Loucy (cell line): ENCODE measurements at regions not wholly inside any gene's neighbourhood (a gene's known extent, or its start where the extent isn't known, plus 50 kb on each side); places are given as distances from the start of the nearest gene placed in this dataset.

ENCODE experiments used
- H2AFZ ChIP-seq: fragments of 200-600 bp; sonication (generic); 2 replicates; pipeline ENCODE4 v1.6.0; 2016; ENCODE audit warnings: antibody characterized with exemption, mild to moderate bottlenecking, low read length, moderate library complexity
- H3F3A ChIP-seq: fragments of 200-600 bp; 2 replicates; pipeline ENCODE4 v1.6.0; 2016; ENCODE audit warnings: antibody characterized with exemption, low read depth, mild to moderate bottlenecking
- H3K27me3 ChIP-seq: fragments of 200-600 bp; sonication (generic); 2 replicates; pipeline ENCODE4 v1.6.1; 2014; ENCODE audit warnings: low read length, mild to moderate bottlenecking; ENCODE audit not compliant: insufficient read depth, poor library complexity, severe bottlenecking
- H3K36me3 ChIP-seq: fragments of 200-600 bp; sonication (generic); 2 replicates; pipeline ENCODE4 v1.6.1; 2016; ENCODE audit warnings: low read length; ENCODE audit not compliant: insufficient read depth
- H3K4me1 ChIP-seq: fragments of 200-600 bp; sonication (generic); 2 replicates; pipeline ENCODE4 v1.5.1; 2014; ENCODE audit warnings: low read length, mild to moderate bottlenecking; ENCODE audit not compliant: insufficient read depth, poor library complexity, severe bottlenecking
- H3K4me2 ChIP-seq: fragments of 200-600 bp; sonication (generic); 2 replicates; pipeline ENCODE4 v1.6.0; 2014; ENCODE audit warnings: antibody characterized with exemption, low read length, low read depth, mild to moderate bottlenecking; ENCODE audit not compliant: poor library complexity, severe bottlenecking
- H3K4me3 ChIP-seq: fragments of 200-600 bp; sonication (generic); 2 replicates; pipeline ENCODE4 v1.5.1; 2014; ENCODE audit warnings: low read length, mild to moderate bottlenecking, mixed read lengths; ENCODE audit not compliant: poor library complexity, severe bottlenecking
- H3K79me2 ChIP-seq: fragments of 200-600 bp; sonication (generic); 2 replicates; pipeline ENCODE4 v1.6.1; 2014; ENCODE audit warnings: low read length; ENCODE audit not compliant: insufficient read depth
- H3K9ac ChIP-seq: fragments of 200-600 bp; sonication (generic); 2 replicates; pipeline ENCODE4 v1.6.0; 2014; ENCODE audit warnings: mild to moderate bottlenecking, low read depth, low read length, moderate library complexity; ENCODE audit not compliant: poor library complexity, severe bottlenecking
- H3K9me2 ChIP-seq: fragments of 200-600 bp; sonication (generic); replicated peaks from 2 replicates; pipeline ENCODE4 v1.6.1; 2016; ENCODE audit warnings: low read depth, low read length, mixed read lengths
- H3K9me3 ChIP-seq: fragments of 200-600 bp; sonication (generic); 2 replicates; pipeline ENCODE4 v1.6.1; 2014; ENCODE audit warnings: mild to moderate bottlenecking, antibody characterized with exemption, low read length, low read depth; ENCODE audit not compliant: insufficient read depth
- H4K20me1 ChIP-seq: fragments of 200-600 bp; sonication (generic); 2 replicates; pipeline ENCODE4 v1.6.0; 2014; ENCODE audit warnings: antibody characterized with exemption, low read length, mild to moderate bottlenecking; ENCODE audit not compliant: insufficient read depth, poor library complexity, severe bottlenecking
- EZH2phosphoT487 ChIP-seq: fragments of 200-600 bp; IDR thresholded peaks from 2 replicates; pipeline ENCODE4 v1.6.1; 2018; ENCODE audit warnings: antibody characterized with exemption, mild to moderate bottlenecking, moderate library complexity, borderline replicate concordance
- TF ChIP-seq, protein P1 (sequence below): fragments of 200-600 bp; sonication (generic); conservative IDR thresholded peaks from 2 replicates; pipeline ENCODE4 v1.5.1; 2014; ENCODE audit warnings: mild to moderate bottlenecking, antibody characterized with exemption, low read length

DNA sequence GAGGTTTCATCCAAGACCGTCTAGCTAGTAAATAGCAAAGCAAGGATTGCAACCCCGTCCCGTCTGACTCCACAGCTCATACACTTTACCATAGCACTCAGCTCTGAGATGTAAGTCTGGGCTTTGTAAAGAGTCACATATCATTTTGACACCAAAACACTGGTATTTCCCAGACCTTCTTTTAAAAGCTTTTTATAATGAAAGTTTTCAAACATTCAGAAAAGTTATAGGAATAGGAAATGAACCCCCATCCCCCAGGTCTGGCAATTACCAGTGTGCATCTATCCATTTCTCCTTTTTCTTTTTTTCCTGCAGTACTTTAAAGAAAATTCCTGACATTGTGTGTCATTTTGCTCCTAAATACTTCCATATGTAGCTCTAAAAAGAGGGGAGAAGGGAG, 183.6 kb upstream of the CCND2 start:
- H3K9me2 ChIP-seq, result no peaks in the 10 kb centered on the region
- no peaks in the 10 kb centered on the region for H3K4me1 ChIP-seq
- no peak overlapping the region for H3K4me3 ChIP-seq
- no peaks in the 10 kb centered on the region for H3K9me3 ChIP-seq
- H2AFZ ChIP-seq, result no peak overlapping the region
- no peak overlapping the region for H3K4me2 ChIP-seq
- no peaks in the 10 kb centered on the region for H3K79me2 ChIP-seq
- no peaks in the 10 kb centered on the region for H3F3A ChIP-seq
- no peaks in the 10 kb centered on the region for H3K36me3 ChIP-seq
- no peaks in the 10 kb centered on the region for H3K27me3 ChIP-seq
- H3K9ac ChIP-seq, result no peak overlapping the region
- TF ChIP-seq, protein P1, sequence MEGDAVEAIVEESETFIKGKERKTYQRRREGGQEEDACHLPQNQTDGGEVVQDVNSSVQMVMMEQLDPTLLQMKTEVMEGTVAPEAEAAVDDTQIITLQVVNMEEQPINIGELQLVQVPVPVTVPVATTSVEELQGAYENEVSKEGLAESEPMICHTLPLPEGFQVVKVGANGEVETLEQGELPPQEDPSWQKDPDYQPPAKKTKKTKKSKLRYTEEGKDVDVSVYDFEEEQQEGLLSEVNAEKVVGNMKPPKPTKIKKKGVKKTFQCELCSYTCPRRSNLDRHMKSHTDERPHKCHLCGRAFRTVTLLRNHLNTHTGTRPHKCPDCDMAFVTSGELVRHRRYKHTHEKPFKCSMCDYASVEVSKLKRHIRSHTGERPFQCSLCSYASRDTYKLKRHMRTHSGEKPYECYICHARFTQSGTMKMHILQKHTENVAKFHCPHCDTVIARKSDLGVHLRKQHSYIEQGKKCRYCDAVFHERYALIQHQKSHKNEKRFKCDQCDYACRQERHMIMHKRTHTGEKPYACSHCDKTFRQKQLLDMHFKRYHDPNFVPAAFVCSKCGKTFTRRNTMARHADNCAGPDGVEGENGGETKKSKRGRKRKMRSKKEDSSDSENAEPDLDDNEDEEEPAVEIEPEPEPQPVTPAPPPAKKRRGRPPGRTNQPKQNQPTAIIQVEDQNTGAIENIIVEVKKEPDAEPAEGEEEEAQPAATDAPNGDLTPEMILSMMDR, result no peak
- TF ChIP-seq EZH2phosphoT487, result no peak
- no peaks in the 10 kb centered on the region for H4K20me1 ChIP-seq

DNA sequence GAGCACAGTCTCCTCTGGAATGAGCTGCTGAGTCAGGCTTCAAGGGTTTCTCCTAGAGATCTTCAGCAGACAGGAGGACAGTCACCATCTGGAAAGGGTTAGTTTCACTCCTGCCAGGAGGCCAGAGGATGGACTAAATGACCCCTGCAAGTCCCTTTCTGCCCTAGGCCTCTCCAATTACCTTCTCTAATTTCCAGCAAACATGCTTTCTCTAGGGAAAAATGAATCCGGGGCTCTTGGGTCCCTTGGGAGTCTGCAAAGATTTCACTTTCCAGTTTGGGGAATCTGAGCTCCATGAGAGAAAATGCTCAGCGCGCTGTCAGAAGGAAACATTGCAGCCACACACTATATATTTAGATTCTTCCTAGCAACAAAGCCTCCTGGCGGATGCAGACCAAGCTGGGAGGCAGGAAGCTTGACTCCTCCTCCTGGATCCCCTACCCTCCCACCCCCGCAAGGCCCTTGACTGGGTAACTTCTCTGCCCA, 184.4 kb upstream of the CCND2 start:
- Histone ChIP-seq H3F3A (no peaks in the 10 kb centered on the region), H3K4me1 (no peaks in the 10 kb centered on the region), H3K9ac (no peak overlapping the region), H4K20me1 (no peaks in the 10 kb centered on the region), H2AFZ (no peak overlapping the region), H3K4me3 (no peak overlapping the region), H3K9me2 (no peaks in the 10 kb centered on the region), H3K36me3 (no peaks in the 10 kb centered on the region), H3K9me3 (no peaks in the 10 kb centered on the region), H3K27me3 (no peaks in the 10 kb centered on the region), H3K79me2 (no peaks in the 10 kb centered on the region), H3K4me2 (no peak overlapping the region)
- TF ChIP-seq EZH2phosphoT487, result no peak

DNA sequence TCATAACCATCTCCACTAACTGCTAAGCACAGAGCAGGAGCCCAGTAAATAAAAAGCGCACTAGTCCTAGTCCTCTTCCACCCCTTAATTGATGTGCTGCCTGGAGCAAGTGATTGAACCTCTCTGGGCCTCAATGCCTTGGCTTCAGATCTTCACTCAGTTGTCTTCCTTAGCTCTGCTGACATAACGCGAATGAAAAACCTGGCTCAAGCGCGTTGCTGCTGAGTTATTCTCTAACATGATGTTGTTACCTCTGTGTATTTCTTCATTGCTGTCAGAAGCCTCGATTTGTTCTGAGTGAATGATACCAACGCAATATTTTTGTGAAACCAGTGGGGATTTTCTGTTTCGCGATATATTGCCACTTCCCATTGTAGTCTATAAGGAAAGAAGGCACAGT, 185.1 kb upstream of the CCND2 start:
- no peaks in the 10 kb centered on the region for H3K4me1 ChIP-seq
- no peaks in the 10 kb centered on the region for H3K27me3 ChIP-seq
- no peaks in the 10 kb centered on the region for H3F3A ChIP-seq
- H3K9me3 ChIP-seq, result no peaks in the 10 kb centered on the region
- H3K9ac ChIP-seq, result no peak overlapping the region
- H3K9me2 ChIP-seq, result no peaks in the 10 kb centered on the region
- TF ChIP-seq, protein P1, result no peak
- TF ChIP-seq EZH2phosphoT487, result no peak
- no peaks in the 10 kb centered on the region for H3K79me2 ChIP-seq
- no peak overlapping the region for H3K4me3 ChIP-seq
- H4K20me1 ChIP-seq, result no peaks in the 10 kb centered on the region
- no peak overlapping the region for H2AFZ ChIP-seq
- no peaks in the 10 kb centered on the region for H3K36me3 ChIP-seq
- no peak overlapping the region for H3K4me2 ChIP-seq

DNA sequence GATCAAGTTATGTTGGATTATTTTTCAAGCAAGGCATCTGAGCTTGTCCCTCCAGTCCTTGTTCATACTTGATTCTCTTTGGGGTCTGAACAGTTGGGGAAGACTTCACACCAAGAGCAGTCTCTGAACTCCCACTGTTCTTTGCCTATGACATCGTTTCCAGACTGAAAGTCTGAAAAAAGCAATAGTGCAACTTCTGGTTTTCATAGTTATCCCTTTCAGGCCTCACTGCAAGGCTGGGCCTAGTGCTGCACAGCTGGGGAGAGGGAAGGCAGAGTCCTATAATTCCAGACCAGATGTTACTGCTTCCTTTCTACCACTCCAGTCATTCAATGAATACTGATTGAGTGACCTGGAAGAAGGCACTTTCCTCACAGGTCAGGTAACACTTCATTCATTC, 187.1 kb upstream of the CCND2 start:
- H3K27me3 ChIP-seq, result no peaks in the 10 kb centered on the region
- no peak overlapping the region for H3K4me2 ChIP-seq
- no peak overlapping the region for H2AFZ ChIP-seq
- H3K9me2 ChIP-seq, result no peaks in the 10 kb centered on the region
- H3F3A ChIP-seq, result no peaks in the 10 kb centered on the region
- no peak for TF ChIP-seq EZH2phosphoT487
- TF ChIP-seq, protein P1, result no peak
- no peaks in the 10 kb centered on the region for H3K4me1 ChIP-seq
- no peaks in the 10 kb centered on the region for H3K79me2 ChIP-seq
- H3K9me3 ChIP-seq, result no peaks in the 10 kb centered on the region
- H4K20me1 ChIP-seq, result no peaks in the 10 kb centered on the region
- no peak overlapping the region for H3K9ac ChIP-seq
- H3K36me3 ChIP-seq, result no peaks in the 10 kb centered on the region
- H3K4me3 ChIP-seq, result no peak overlapping the region
